ENCODE measurements at regions not wholly inside any gene's neighbourhood (a gene's known extent, or its start where the extent isn't known, plus 50 kb on each side); places are given as distances from the start of the nearest gene placed in this dataset.

DNA sequence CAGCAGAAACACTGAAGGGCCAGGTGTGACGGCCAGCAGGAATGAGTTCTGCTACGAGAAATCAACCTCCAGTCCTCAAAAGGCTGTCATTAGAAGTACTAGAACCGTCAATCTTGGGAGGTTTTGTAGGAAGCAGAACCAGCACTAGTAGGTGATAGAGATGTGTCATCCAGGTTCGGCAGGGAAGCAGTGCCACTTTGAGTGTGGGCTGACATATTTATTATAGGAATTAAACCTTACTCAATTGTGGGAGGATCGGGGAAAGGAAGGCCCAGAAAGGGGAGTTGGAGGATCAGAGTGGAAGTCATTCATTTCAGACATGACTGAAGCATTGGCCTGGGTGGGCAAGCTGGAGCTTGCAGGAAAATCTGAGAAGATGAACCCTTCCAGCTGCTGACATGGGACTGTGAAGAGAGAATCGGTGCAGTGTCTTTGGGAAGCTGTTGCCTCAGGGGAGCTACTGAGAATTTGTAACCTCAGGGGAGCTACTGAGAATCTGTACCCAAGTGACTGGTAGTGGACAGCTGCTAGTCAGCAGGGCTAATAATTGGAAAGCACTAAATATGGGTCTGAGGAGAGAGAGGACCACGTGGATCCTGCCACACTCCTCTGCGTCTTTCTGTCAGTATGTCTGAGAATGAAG lies 177.4 kb downstream of the SPRY1 start:
- no peak for DNase-seq (ENCODE audit: low spot score)

- DNase-seq (ENCODE audit: low spot score) = no peak
Measured at GRCh38 chr4:123575291-123575690, 178.7 kb downstream of the SPRY1 start.

DNA sequence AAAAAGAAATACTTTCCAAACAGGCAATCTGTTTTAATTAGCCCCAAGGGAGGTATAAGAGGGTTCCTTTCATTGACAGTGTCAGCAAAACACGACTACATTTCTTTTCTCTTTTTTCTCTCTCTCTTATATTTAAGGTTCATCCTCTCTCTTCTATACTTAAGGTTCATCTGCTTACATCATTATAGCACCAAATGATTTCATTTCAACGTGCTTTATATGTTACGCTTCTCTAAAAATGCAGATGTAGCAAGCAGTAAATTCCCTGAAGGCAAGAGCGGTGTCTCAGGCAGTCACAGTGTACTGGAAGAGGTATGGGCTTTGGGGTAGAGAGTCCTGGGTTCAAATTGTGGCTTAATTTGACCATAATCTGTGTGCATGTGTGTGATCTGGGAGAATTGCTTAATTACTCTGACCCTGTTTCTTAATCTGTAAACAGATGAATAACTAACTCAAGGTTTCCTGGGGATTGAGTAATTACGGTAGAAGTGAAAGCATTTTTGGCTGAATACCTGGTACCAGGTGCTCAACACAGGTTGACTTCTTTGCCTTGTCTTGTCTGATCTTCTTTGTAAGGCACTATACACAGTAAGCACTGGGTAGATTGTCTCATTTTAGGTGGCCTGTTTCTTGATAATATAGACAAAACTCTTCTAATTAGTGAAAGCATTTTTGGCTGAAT lies 180.8 kb downstream of the SPRY1 start:
- no peak for DNase-seq (ENCODE audit: low spot score)

- no peak for DNase-seq (ENCODE audit: low spot score)
Measured at GRCh38 chr4:123578276-123579029, 181.9 kb downstream of the SPRY1 start.

GRCh38 chr4:123579961-123580360 lies 183.4 kb downstream of the SPRY1 start:
- no peak for DNase-seq (ENCODE audit: low spot score)

GRCh38 chr4:123580981-123581664 lies 184.5 kb downstream of the SPRY1 start:
- DNase-seq (ENCODE audit: low spot score) = no peak

DNA sequence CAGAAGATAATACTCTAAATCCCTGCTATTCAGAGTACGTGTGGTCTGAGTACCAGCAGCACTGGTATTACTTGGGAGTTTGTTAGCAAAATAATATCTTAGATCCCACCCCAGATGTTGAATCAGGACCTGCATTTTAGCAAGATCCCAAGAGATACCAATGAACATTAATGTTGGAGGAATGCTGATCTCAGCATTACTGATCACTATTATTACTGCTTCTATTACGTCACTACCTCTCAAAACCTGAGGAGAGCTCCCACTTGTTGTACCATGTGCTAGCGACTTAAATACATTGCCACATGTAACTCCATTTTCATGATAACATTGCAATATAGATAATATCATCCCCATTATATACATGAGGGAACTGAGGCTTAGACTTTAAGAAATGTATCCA lies 185.2 kb downstream of the SPRY1 start:
- no peak for DNase-seq (ENCODE audit: low spot score)

GRCh38 chr4:123583043-123583442 lies 186.4 kb downstream of the SPRY1 start:
- no peak for DNase-seq (ENCODE audit: low spot score)

GRCh38 chr4:123585111-123585510 lies 188.5 kb downstream of the SPRY1 start:
- no peak for DNase-seq (ENCODE audit: low spot score)

GRCh38 chr4:123587983-123588494 lies 191.4 kb downstream of the SPRY1 start:
- DNase-seq (ENCODE audit: low spot score) = no peak

- DNase-seq (ENCODE audit: low spot score) = peak; percentile 19
Measured at GRCh38 chr4:123588631-123589241, 192.1 kb downstream of the SPRY1 start.

DNA sequence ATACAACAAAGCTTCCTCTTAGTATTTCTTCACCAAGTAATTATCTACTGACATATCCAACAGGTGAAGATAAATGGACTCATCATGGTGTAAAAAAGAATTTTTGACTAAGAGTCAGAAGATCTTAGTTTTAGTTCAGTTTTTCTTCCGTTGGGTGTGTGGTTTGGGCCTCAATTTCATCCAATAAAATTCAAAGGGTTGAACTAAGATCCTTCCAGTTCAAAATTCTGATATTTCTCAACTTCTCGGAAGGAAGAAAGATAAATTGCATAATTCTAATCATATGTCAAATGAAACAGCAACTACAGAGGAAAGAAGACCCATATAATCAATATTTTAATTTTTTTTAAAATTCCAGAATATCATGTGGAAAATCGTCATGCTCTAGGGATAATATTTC lies 192.7 kb downstream of the SPRY1 start:
- no peak for DNase-seq (ENCODE audit: low spot score)

GRCh38 chr4:123591875-123592274 lies 195.3 kb downstream of the SPRY1 start:
- no peak for DNase-seq (ENCODE audit: low spot score)

DNA sequence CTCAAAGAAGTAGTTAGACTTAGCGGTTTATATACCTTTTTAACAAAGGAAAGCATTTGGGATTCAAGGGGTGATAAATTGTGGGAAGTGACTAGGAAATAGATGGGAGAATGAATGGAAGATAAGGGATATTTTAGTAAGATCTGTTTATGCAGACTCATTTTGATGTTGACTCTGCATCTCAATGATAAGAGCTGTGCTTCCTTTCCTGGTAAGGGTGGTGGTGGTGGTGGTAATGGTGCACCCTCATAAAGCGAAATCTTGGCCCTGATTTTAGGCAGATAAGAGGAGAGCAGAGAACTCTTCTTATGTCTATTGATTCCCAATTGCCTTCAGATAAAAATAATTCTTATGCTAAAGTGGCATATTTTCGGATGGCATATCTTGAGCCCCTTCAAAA lies 197.1 kb downstream of the SPRY1 start:
- DNase-seq (ENCODE audit: low spot score) = no peak

- DNase-seq (ENCODE audit: low spot score) = no peak
Measured at GRCh38 chr4:123596805-123597204, 200.2 kb downstream of the SPRY1 start.

DNA sequence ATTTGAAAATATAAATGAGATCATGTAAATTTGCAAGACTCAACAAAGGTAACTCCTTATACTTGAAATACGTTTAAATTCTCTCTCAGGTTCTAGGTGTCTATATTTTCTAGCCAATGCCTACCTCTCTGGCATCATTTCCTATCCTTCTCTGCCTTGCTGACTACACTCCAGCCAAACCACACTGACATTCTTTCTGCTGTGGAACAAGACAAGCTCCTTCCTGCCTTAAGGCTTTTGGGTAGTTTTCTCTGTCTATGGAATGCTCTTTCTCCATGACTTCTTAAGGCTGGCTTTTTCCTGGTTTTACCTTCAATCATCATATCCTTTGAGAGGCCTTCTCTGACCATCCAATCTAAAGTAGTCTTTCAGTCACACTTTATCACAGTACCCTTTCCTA lies 201.0 kb downstream of the SPRY1 start:
- no peak for DNase-seq (ENCODE audit: low spot score)

DNA sequence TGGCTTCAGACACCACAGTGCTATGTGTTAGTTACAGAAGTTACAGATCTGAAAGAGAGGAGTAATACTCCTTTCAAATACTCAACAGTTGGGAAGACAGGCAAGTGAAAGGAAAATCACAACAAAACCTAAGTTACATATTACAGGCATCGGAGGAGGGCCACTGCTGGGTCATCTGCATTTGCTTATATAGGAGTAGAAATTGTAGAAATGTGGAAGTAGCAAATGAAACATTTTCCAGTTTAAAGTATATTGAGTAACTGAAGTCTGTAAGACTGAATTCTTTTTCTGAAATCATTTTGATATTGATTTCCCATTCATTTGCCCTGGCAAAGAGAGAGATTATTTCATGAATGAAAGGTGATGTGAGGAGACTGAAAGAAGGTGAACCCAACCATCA lies 201.7 kb downstream of the SPRY1 start:
- no peak for DNase-seq (ENCODE audit: low spot score)

DNA sequence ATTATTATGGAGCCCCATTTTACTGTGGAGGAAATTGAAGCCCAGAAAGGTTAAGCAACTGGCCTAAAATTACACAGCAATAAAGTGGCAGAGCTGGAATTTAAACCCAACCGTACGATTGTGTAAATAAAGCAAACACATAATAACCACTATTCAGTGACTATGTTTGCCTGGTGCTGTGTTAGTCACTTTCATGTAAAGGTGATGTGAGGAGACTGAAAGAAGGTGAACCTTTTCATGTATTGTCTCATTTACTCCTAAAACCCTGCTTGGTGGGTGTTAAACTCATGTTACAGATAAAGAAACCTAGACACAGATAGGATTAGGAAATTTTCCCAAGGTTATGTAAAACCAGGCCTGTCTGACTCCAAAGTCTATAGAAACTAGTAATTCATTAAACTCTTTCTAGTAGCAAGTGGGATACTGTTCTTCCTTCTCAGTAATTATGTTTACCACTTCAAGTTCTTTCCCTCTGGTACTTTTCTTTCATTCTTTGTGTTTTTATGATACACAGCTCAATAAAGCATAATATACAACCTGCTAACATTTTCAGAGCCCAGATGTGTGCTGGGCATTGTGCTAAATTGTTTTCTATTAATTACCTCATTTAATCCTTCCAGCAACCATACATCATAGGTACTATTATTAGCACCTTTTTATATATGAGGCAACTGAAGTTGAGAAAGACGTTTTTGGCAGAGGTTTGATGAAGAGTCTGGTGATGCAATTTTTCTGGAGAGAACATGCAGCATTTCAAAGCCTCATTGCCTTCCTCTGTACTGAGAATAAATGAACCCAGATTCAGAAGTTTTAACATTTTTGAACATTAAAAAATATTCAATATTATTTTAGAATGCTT lies 202.7 kb downstream of the SPRY1 start:
- no peak for DNase-seq (ENCODE audit: low spot score)

DNA sequence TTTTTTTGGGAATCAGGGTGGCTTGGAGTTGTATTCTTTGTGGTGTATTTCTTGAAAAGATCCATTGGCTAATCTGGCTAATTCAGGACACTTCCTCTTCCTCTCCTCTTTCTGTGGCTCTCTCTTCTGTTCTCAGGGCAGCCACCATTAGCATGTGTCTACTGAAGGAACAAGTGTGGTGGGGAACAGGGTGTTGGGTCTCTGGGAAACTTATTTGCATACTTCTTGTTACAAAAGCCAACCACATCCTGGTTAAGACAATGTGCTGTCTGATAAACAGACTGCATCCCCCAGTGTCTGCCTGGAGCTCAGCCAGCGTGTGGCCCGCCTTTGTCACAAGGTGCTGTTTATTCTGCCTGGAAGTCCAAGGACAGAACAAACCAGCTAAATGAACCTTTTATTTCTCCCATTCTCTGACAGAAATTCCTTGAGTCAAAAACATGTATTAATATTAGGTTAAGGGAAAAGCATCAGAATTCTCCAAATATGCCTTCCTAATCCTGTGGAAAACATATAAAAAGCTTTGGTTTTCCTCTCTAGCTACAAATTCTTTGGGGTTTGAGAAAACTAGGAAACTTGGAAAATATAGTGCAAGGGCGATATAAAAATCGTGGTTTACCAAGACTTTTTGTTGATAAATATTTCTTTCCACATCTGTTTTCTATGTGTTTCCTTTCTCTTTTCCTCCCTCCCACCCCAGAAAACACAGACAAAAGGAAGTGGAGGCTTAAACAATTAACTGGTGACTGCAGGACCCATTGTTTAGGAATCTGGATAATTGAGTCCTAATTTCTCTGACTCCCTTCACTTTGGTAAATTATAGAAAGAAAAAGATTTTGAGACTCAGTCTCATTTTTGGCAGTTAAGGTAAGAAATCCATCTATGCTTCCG lies 203.6 kb downstream of the SPRY1 start:
- DNase-seq (ENCODE audit: low spot score) = peak; percentile 88

All from Ammon's horn (tissue), 1 donor.